ENCODE measurements at regions not wholly inside any gene's neighbourhood (a gene's known extent, or its start where the extent isn't known, plus 50 kb on each side); places are given as distances from the start of the nearest gene placed in this dataset.
"Not testable (repeated sequence)": the region's sequence is repeated elsewhere in the genome, so short reads cannot be mapped to it uniquely, and the experiment has no call there.

DNA sequence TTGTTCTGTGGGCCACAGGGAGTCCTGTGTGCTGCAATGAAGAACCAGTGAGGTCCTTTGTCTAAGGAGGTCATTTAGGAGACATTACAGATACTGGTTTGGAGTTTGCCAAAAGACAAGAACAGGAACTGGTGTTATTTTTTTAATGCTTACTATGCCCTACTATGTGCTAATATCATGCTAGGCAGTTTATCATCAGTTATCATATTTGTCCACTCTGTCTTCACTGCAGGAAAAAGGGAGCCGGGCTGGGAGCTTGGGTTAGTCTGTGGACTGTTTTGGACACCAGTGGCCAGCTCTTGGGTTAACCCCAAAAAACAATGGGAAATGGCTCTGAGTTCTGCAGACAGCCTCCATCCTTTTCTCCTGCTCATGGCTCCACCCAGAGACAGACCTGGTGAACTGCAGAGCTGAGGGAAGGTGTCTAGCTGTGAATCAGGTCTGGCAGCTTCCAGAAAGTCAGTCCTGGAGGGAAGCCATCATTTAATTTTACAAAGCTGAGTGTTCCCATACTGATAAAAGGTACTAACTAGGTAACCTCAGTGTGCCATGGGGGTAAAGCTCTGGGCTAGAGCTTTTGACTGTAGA lies 101.2 kb upstream of the ZNF746 start:
- Histone ChIP-seq H2BK5ac (ENCODE audit: low read depth, low read length, poor library complexity) (no peak overlapping the region), H4K91ac (ENCODE audit: low read depth, low read length) (no peak overlapping the region), H3K9me3 (ENCODE audit: insufficient read depth, low read depth, low read length) (no peaks in the 10 kb centered on the region), H3K79me1 (ENCODE audit: low read length) (no peaks in the 10 kb centered on the region), H3K4me3 (ENCODE audit: low read depth, low read length) (no peak overlapping the region), H2AK5ac (ENCODE audit: low read length) (no peak overlapping the region), H3K9ac (ENCODE audit: low read length) (no peak overlapping the region), H3K4me1 (ENCODE audit: control insufficient read depth in 1 of 2, insufficient read depth in 2 of 2, low read length in 2 of 2) (no peaks in the 10 kb centered on the region), H4K12ac (ENCODE audit: low read depth, low read length) (no peak overlapping the region), H3K4ac (ENCODE audit: low read depth, low read length) (no peak overlapping the region), H3K79me2 (ENCODE audit: control insufficient read depth, insufficient read depth, low read length, poor library complexity) (no peaks in the 10 kb centered on the region), H3K23ac (ENCODE audit: low read length) (no peak overlapping the region), H2BK120ac (ENCODE audit: insufficient read depth, low read length, poor library complexity) (no peak overlapping the region), H4K8ac (ENCODE audit: low read depth, low read length) (no peak overlapping the region), H3K27me3 (ENCODE audit: insufficient read depth, low read length) (no peaks in the 10 kb centered on the region), H3K18ac (ENCODE audit: low read length) (no peak overlapping the region), H3K4me2 (ENCODE audit: low read length) (no peak overlapping the region), H3K14ac (ENCODE audit: low read length) (no peak overlapping the region), H2BK12ac (ENCODE audit: low read length) (no peak overlapping the region), H3K36me3 (ENCODE audit: control insufficient read depth in 1 of 2, insufficient read depth in 2 of 2, low read length in 2 of 2) (peaks cover 20 to 40% of the 10 kb centered on the region in 2 experiments), H3K27ac (ENCODE audit: low read depth, low read length) (no peak overlapping the region), H2AFZ (ENCODE audit: insufficient read depth, low read length, poor library complexity) (no peak overlapping the region)
- no CpG with 5 or more reads among the region's 1 CpG for WGBS (ENCODE audit: extremely low coverage, insufficient coverage, insufficient read length)
- peak; percentile 9 to 38 for DNase-seq

DNA sequence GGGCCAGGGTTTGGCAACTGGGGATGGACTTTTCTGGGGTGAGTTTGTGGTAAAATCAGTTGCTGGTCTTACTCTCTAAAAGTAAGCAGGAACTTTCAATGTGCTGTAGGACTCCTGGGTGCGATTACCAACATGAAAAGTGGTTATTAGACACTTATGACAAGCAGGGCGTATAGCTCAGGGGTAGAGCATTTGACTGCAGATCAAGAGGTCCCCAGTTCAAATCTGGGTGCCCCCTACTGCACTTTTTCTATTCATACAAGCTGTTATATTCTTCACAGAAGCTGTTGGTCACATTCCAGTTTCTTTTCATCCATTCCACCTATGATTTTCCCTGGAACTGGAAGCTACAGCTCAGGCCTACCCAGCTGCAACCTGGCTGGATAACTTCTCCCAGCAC lies 100.2 kb upstream of the ZNF746 start:
- not testable (repeated sequence) for H3K79me1 ChIP-seq (ENCODE audit: low read length); H3K9me3 ChIP-seq (ENCODE audit: insufficient read depth, low read depth, low read length); H3K4me3 ChIP-seq (ENCODE audit: low read depth, low read length); DNase-seq; H2AK5ac ChIP-seq (ENCODE audit: low read length); H3K27ac ChIP-seq (ENCODE audit: low read depth, low read length); H2AFZ ChIP-seq (ENCODE audit: insufficient read depth, low read length, poor library complexity); H2BK12ac ChIP-seq (ENCODE audit: low read length); H4K91ac ChIP-seq (ENCODE audit: low read depth, low read length); H3K23ac ChIP-seq (ENCODE audit: low read length); H4K8ac ChIP-seq (ENCODE audit: low read depth, low read length); H2BK120ac ChIP-seq (ENCODE audit: insufficient read depth, low read length, poor library complexity); H3K4me2 ChIP-seq (ENCODE audit: low read length); H3K14ac ChIP-seq (ENCODE audit: low read length); H3K4ac ChIP-seq (ENCODE audit: low read depth, low read length); H2BK5ac ChIP-seq (ENCODE audit: low read depth, low read length, poor library complexity); H3K27me3 ChIP-seq (ENCODE audit: insufficient read depth, low read length); H3K9ac ChIP-seq (ENCODE audit: low read length); H3K18ac ChIP-seq (ENCODE audit: low read length); H3K79me2 ChIP-seq (ENCODE audit: control insufficient read depth, insufficient read depth, low read length, poor library complexity); H3K4me1 ChIP-seq (ENCODE audit: control insufficient read depth in 1 of 2, insufficient read depth in 2 of 2, low read length in 2 of 2); H4K12ac ChIP-seq (ENCODE audit: low read depth, low read length)
- no CpG with 5 or more reads among the region's 2 CpGs for WGBS (ENCODE audit: extremely low coverage, insufficient coverage, insufficient read length)
- peaks cover 20 to 48% of the 10 kb centered on the region in 2 experiments for H3K36me3 ChIP-seq (ENCODE audit: control insufficient read depth in 1 of 2, insufficient read depth in 2 of 2, low read length in 2 of 2)

DNA sequence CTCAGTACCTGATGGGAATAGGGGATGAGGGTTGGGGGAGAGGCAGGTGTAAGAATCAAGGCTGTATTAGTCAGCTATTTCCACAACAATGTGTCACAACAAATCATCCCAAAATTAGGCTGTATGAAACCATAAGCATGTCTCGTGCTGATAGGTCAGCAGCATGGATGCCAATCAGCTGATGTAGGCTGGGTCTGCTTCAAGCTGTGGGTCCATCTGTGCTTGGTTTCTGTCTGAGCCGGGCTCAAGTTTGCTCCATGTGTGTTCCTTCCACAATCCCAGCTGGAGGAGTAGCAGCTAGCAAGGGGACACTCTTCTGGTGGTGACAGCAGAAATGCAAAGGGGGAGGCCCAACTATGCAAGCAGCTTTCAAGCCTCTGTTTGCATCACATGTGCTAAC lies 97.9 kb upstream of the ZNF746 start:
- H3K27me3 ChIP-seq (ENCODE audit: insufficient read depth, low read length): no peaks in the 10 kb centered on the region

DNA sequence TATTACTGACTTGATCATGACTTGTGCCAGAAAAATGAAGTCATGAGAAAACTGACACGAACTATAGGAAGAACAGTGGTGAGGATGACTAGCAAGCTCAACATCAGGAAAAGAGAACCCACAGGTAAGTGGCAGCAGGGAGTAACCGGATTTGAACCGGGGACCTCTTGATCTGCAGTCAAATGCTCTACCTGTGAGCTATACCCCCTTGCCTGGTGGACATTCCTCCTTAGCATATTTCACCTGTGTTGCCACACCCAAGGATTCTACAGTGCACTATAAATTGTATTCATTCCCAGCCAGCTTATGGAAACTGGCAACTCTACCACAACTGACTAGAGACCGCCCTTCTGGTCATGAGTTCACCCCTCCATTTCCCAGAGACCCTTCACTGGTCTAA lies 97.5 kb upstream of the ZNF746 start:
- H3K4me3 ChIP-seq (ENCODE audit: low read depth, low read length): no peak overlapping the region
- H3K9me3 ChIP-seq (ENCODE audit: insufficient read depth, low read depth, low read length): no peaks in the 10 kb centered on the region
- H4K91ac ChIP-seq (ENCODE audit: low read depth, low read length): no peak overlapping the region
- no peak overlapping the region for H2BK12ac ChIP-seq (ENCODE audit: low read length)
- H3K79me1 ChIP-seq (ENCODE audit: low read length): no peaks in the 10 kb centered on the region
- H3K27me3 ChIP-seq (ENCODE audit: insufficient read depth, low read length): no peaks in the 10 kb centered on the region
- H3K36me3 ChIP-seq (ENCODE audit: control insufficient read depth in 1 of 2, insufficient read depth in 2 of 2, low read length in 2 of 2): peaks cover 17 to 52% of the 10 kb centered on the region in 2 experiments
- no peak overlapping the region for H3K23ac ChIP-seq (ENCODE audit: low read length)
- H3K27ac ChIP-seq (ENCODE audit: low read depth, low read length): no peak overlapping the region
- no peak overlapping the region for H2AK5ac ChIP-seq (ENCODE audit: low read length)
- no peaks in the 10 kb centered on the region for H3K4me1 ChIP-seq (ENCODE audit: control insufficient read depth in 1 of 2, insufficient read depth in 2 of 2, low read length in 2 of 2)
- no peak overlapping the region for H2AFZ ChIP-seq (ENCODE audit: insufficient read depth, low read length, poor library complexity)
- H3K4ac ChIP-seq (ENCODE audit: low read depth, low read length): no peak overlapping the region
- WGBS (ENCODE audit: extremely low coverage, insufficient coverage, insufficient read length): no CpG with 5 or more reads among the region's 4 CpGs
- no peaks in the 10 kb centered on the region for H3K79me2 ChIP-seq (ENCODE audit: control insufficient read depth, insufficient read depth, low read length, poor library complexity)
- no peak overlapping the region for H3K4me2 ChIP-seq (ENCODE audit: low read length)
- no peak overlapping the region for H2BK120ac ChIP-seq (ENCODE audit: insufficient read depth, low read length, poor library complexity)
- no peak overlapping the region for H4K8ac ChIP-seq (ENCODE audit: low read depth, low read length)
- no peak overlapping the region for H3K14ac ChIP-seq (ENCODE audit: low read length)
- H4K12ac ChIP-seq (ENCODE audit: low read depth, low read length): no peak overlapping the region
- no peak overlapping the region for H3K18ac ChIP-seq (ENCODE audit: low read length)
- no peak for DNase-seq
- no peak overlapping the region for H3K9ac ChIP-seq (ENCODE audit: low read length)
- no peak overlapping the region for H2BK5ac ChIP-seq (ENCODE audit: low read depth, low read length, poor library complexity)

More for the DNA sequence above, 97.9 kb upstream of the ZNF746 start:
- no peaks in the 10 kb centered on the region for H3K79me2 ChIP-seq (ENCODE audit: control insufficient read depth, insufficient read depth, low read length, poor library complexity)
- no peak overlapping the region for H3K23ac ChIP-seq (ENCODE audit: low read length)
- H2BK12ac ChIP-seq (ENCODE audit: low read length): no peak overlapping the region
- H3K9me3 ChIP-seq (ENCODE audit: insufficient read depth, low read depth, low read length): no peaks in the 10 kb centered on the region
- no peak for DNase-seq
- no peak overlapping the region for H3K14ac ChIP-seq (ENCODE audit: low read length)
- H2AFZ ChIP-seq (ENCODE audit: insufficient read depth, low read length, poor library complexity): no peak overlapping the region
- no peak overlapping the region for H2AK5ac ChIP-seq (ENCODE audit: low read length)
- H4K91ac ChIP-seq (ENCODE audit: low read depth, low read length): no peak overlapping the region
- no peak overlapping the region for H2BK5ac ChIP-seq (ENCODE audit: low read depth, low read length, poor library complexity)
- H2BK120ac ChIP-seq (ENCODE audit: insufficient read depth, low read length, poor library complexity): no peak overlapping the region
- H4K8ac ChIP-seq (ENCODE audit: low read depth, low read length): no peak overlapping the region
- H3K4me3 ChIP-seq (ENCODE audit: low read depth, low read length): no peak overlapping the region
- H3K18ac ChIP-seq (ENCODE audit: low read length): no peak overlapping the region
- no peak overlapping the region for H3K4ac ChIP-seq (ENCODE audit: low read depth, low read length)
- no CpG with 5 or more reads among the region's 2 CpGs for WGBS (ENCODE audit: extremely low coverage, insufficient coverage, insufficient read length)
- H3K36me3 ChIP-seq (ENCODE audit: control insufficient read depth in 1 of 2, insufficient read depth in 2 of 2, low read length in 2 of 2): peaks cover 15 to 49% of the 10 kb centered on the region in 2 experiments
- no peak overlapping the region for H3K4me2 ChIP-seq (ENCODE audit: low read length)
- H3K9ac ChIP-seq (ENCODE audit: low read length): no peak overlapping the region
- no peaks in the 10 kb centered on the region for H3K79me1 ChIP-seq (ENCODE audit: low read length)
- H3K4me1 ChIP-seq (ENCODE audit: control insufficient read depth in 1 of 2, insufficient read depth in 2 of 2, low read length in 2 of 2): no peaks in the 10 kb centered on the region
- no peak overlapping the region for H3K27ac ChIP-seq (ENCODE audit: low read depth, low read length)
- H4K12ac ChIP-seq (ENCODE audit: low read depth, low read length): no peak overlapping the region

All from trophoblast cell (in vitro differentiated cells and primary cell).